ENCODE measurements at regions not wholly inside any gene's neighbourhood (a gene's known extent, or its start where the extent isn't known, plus 50 kb on each side); places are given as distances from the start of the nearest gene placed in this dataset.

DNA sequence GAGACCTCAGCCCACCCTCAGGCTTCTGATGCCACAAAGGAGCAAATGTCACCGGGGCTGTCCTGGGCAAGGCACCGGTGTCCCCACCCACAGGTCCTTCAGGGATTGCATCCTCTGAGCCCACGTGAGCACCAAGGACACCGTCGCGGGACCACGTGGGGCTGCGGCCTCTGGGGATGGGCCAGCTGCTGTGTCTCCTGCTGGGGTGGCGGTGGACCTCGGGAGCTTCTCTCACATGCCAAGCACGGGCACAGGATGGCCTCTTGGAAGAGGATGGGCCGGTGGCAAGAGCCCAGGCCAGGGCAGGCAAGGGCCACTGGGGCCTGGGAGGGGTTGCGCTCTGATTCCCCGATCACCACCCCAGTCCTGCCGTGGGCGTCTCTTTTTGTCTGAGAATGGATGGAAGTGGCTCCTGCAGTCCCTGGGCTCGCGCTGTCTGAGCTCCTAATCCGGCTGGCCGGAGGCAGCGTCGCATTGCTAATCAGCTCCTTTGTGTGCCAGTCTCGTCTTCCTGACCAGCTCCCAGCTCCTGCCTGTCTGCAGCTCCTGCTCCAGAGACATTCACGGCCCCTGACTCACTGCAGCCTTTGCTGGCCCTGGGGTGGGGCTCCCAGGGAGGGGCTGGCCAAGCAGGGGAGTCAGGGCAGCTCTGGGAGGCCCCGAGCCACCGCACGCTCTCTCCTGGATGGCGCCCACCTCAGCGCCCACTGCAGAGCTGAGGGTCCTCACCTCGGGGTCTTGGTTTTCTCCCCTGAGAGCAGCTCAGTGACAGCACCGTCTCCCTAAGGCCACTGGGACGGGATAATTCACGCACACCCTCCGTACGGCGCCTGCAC, 146.7 kb downstream of the CTTN start:
- no peak overlapping the region for H3K27ac ChIP-seq (ENCODE audit: low read length)
- no peaks in the 10 kb centered on the region for H3F3A ChIP-seq (ENCODE audit: insufficient read depth, low read length, poor library complexity, severe bottlenecking)
- H3K27me3 ChIP-seq (ENCODE audit: insufficient read depth, low read depth, low read length), result no peaks in the 10 kb centered on the region
- H3K9me2 ChIP-seq (ENCODE audit: insufficient read depth, low read length), result no peaks in the 10 kb centered on the region
- H3K9me3 ChIP-seq (ENCODE audit: low read length), result no peaks in the 10 kb centered on the region
- H3K36me3 ChIP-seq (ENCODE audit: insufficient read depth, low read length), result no peaks in the 10 kb centered on the region
- H3K9ac ChIP-seq (ENCODE audit: low read length), result peak overlapping the region; percentile 5
- TF ChIP-seq POLR2AphosphoS5 (IDR thresholded peaks at IDR 0.05), result no peak
- TF ChIP-seq MXI1 (conservative IDR thresholded peaks at IDR 0.05; ENCODE audit: poor library complexity, severe bottlenecking), result no peak
- no peak for TF ChIP-seq EZH2 (IDR thresholded peaks at IDR 0.05; ENCODE audit: borderline replicate concordance, insufficient read depth, low read length, poor library complexity, severe bottlenecking)
- H3K79me2 ChIP-seq (replicated peaks; ENCODE audit: insufficient read depth, low read length), result no peaks in the 10 kb centered on the region
- no peaks in the 10 kb centered on the region for H4K20me1 ChIP-seq (ENCODE audit: insufficient read depth)
- no peak overlapping the region for H3K4me2 ChIP-seq (ENCODE audit: low read length)
- no peak overlapping the region for H3K4me3 ChIP-seq (ENCODE audit: low read length)
- H2AFZ ChIP-seq (ENCODE audit: low read depth, low read length), result no peak overlapping the region

DNA sequence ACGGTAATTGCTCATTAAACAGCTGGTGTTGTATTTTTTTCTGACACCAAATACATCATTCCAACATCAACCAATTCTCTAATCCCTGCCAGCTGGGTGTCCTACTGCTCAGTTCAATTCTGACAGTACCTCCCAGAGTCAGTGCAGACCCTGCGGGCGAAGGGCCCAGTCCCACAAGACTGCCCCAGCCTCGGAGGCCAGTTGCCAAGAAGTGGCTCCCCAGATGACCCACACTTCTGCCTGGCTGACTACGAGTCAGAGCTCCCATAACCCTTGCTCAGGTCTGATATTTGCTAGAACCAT, 147.2 kb downstream of the CTTN start:
- Histone ChIP-seq H2AFZ (ENCODE audit: low read depth, low read length) (no peak overlapping the region), H3K79me2 (replicated peaks; ENCODE audit: insufficient read depth, low read length) (no peaks in the 10 kb centered on the region), H3K27me3 (ENCODE audit: insufficient read depth, low read depth, low read length) (no peaks in the 10 kb centered on the region), H3K4me3 (ENCODE audit: low read length) (no peak overlapping the region), H3K9me2 (ENCODE audit: insufficient read depth, low read length) (no peaks in the 10 kb centered on the region), H3K36me3 (ENCODE audit: insufficient read depth, low read length) (no peaks in the 10 kb centered on the region), H3K9me3 (ENCODE audit: low read length) (no peaks in the 10 kb centered on the region), H3K27ac (ENCODE audit: low read length) (no peak overlapping the region), H3F3A (ENCODE audit: insufficient read depth, low read length, poor library complexity, severe bottlenecking) (no peaks in the 10 kb centered on the region), H4K20me1 (ENCODE audit: insufficient read depth) (no peaks in the 10 kb centered on the region), H3K4me2 (ENCODE audit: low read length) (no peak overlapping the region), H3K9ac (ENCODE audit: low read length) (peak overlapping the region; percentile 5)
- TF ChIP-seq CTCF (IDR thresholded peaks at IDR 0.05; ENCODE audit: poor library complexity, severe bottlenecking) (no peak), POLR2AphosphoS5 (IDR thresholded peaks at IDR 0.05) (no peak), RAD21 (conservative IDR thresholded peaks at IDR 0.05) (no peak), MXI1 (conservative IDR thresholded peaks at IDR 0.05; ENCODE audit: poor library complexity, severe bottlenecking) (no peak), EP300 (conservative IDR thresholded peaks at IDR 0.05; ENCODE audit: poor library complexity, severe bottlenecking) (no peak), EZH2 (IDR thresholded peaks at IDR 0.05; ENCODE audit: borderline replicate concordance, insufficient read depth, low read length, poor library complexity, severe bottlenecking) (no peak), SMC3 (conservative IDR thresholded peaks at IDR 0.05; ENCODE audit: poor library complexity) (no peak), TAF1 (IDR thresholded peaks at IDR 0.05; ENCODE audit: low read depth) (no peak)
- TF ChIP-seq, protein P1, sequence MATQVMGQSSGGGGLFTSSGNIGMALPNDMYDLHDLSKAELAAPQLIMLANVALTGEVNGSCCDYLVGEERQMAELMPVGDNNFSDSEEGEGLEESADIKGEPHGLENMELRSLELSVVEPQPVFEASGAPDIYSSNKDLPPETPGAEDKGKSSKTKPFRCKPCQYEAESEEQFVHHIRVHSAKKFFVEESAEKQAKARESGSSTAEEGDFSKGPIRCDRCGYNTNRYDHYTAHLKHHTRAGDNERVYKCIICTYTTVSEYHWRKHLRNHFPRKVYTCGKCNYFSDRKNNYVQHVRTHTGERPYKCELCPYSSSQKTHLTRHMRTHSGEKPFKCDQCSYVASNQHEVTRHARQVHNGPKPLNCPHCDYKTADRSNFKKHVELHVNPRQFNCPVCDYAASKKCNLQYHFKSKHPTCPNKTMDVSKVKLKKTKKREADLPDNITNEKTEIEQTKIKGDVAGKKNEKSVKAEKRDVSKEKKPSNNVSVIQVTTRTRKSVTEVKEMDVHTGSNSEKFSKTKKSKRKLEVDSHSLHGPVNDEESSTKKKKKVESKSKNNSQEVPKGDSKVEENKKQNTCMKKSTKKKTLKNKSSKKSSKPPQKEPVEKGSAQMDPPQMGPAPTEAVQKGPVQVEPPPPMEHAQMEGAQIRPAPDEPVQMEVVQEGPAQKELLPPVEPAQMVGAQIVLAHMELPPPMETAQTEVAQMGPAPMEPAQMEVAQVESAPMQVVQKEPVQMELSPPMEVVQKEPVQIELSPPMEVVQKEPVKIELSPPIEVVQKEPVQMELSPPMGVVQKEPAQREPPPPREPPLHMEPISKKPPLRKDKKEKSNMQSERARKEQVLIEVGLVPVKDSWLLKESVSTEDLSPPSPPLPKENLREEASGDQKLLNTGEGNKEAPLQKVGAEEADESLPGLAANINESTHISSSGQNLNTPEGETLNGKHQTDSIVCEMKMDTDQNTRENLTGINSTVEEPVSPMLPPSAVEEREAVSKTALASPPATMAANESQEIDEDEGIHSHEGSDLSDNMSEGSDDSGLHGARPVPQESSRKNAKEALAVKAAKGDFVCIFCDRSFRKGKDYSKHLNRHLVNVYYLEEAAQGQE (IDR thresholded peaks at IDR 0.05; ENCODE audit: borderline replicate concordance), result no peak
